H1 (cell line): ENCODE measurements at regions not wholly inside any gene's neighbourhood (a gene's known extent, or its start where the extent isn't known, plus 50 kb on each side); places are given as distances from the start of the nearest gene placed in this dataset.
A peak's percentile ranks its signal among the peaks of the same experiment; 100 is the strongest.

Source experiments
- CTCF ChIA-PET: fragments of 300-600 bp; sonication (Branson Sonifier 250); formaldehyde crosslinking; loops from one replicate; lab custom pipeline; 2021; ENCODE audit not compliant: partially characterized antibody; lab: Charles Lee
- POLR2A ChIA-PET: fragments of 300-600 bp; sonication (Branson Sonifier 250); formaldehyde crosslinking; loops from one replicate; lab custom pipeline; 2021; ENCODE audit warnings: inconsistent platforms; ENCODE audit not compliant: partially characterized antibody; lab: Charles Lee
- DNase-seq, 2 experiments: peaks; one replicate each; pipeline versions ENCODE4 v3.0.0 to v3.0.0-alpha.2; 2010 to 2022; ENCODE audit warnings: low spot score in 2 of 2, low read depth in 1 of 2, mixed read lengths in 1 of 2
- FAIRE-seq: peaks from 2 replicates; lab custom pipeline; 2011; peaks lifted over from hg19 to GRCh38; lab: Jason Lieb, UNC
- H2AFZ ChIP-seq: 2 replicates; pipeline ENCODE4 v1.8.1; 2012; ENCODE audit warnings: low read length, inconsistent platforms
- H2AK5ac ChIP-seq: 2 replicates; pipeline ENCODE4 v1.6.1; 2013; ENCODE audit warnings: low read depth, low read length
- H2BK120ac ChIP-seq: replicated peaks from 2 replicates; pipeline ENCODE3; 2013; ENCODE audit warnings: low read depth, low read length, inconsistent platforms
- H2BK12ac ChIP-seq: 2 replicates; pipeline ENCODE4 v1.6.1; 2013; ENCODE audit warnings: low read depth, low read length
- H2BK15ac ChIP-seq: 2 replicates; pipeline ENCODE4 v1.6.1; 2013; ENCODE audit warnings: low read length
- H2BK20ac ChIP-seq: 2 replicates; pipeline ENCODE4 v1.6.1; 2013; ENCODE audit warnings: low read length
- H2BK5ac ChIP-seq: 2 replicates; pipeline ENCODE4 v1.6.1; 2013; ENCODE audit warnings: low read depth, low read length
- H3K14ac ChIP-seq: 2 replicates; pipeline ENCODE4 v1.6.1; 2013; ENCODE audit warnings: inconsistent platforms; ENCODE audit not compliant: insufficient read length
- H3K18ac ChIP-seq: 2 replicates; pipeline ENCODE4 v1.6.1; 2013; ENCODE audit warnings: low read length; ENCODE audit errors: extremely low read depth
- H3K23ac ChIP-seq: 2 replicates; pipeline ENCODE4 v1.6.1; 2013; ENCODE audit warnings: inconsistent platforms; ENCODE audit not compliant: insufficient read length
- H3K23me2 ChIP-seq: 2 replicates; pipeline ENCODE4 v1.6.1; 2013; ENCODE audit warnings: low read depth, low read length
- H3K27ac ChIP-seq: 2 replicates; pipeline ENCODE4 v1.6.1; 2011; ENCODE audit warnings: low read depth, low read length, inconsistent platforms
- H3K27me3 ChIP-seq, 4 experiments: replicated peaks in 1 of 4; 1 replicate in 1 of 4; 2 replicates in 3 of 4; pipeline versions ENCODE4 v1.6.1 to v1.8.1; 2011 to 2013; ENCODE audit warnings: low read length in 3 of 4, mild to moderate bottlenecking in 3 of 4, inconsistent platforms in 2 of 4, mixed read lengths in 2 of 4, moderate library complexity in 1 of 4; ENCODE audit not compliant: control insufficient read depth in 3 of 4, insufficient read depth in 3 of 4; ENCODE audit errors: extremely low read depth in 1 of 4
- H3K36me3 ChIP-seq, 4 experiments: 2 replicates each; pipeline versions ENCODE4 v1.6.1 to v1.8.1; 2011 to 2013; ENCODE audit warnings: mild to moderate bottlenecking in 4 of 4, low read length in 3 of 4, moderate library complexity in 2 of 4, control low read depth in 1 of 4, inconsistent platforms in 1 of 4; ENCODE audit not compliant: insufficient read depth in 4 of 4, control insufficient read depth in 2 of 4
- H3K4ac ChIP-seq: replicated peaks from 2 replicates; pipeline ENCODE3; 2013; ENCODE audit warnings: low read length, low read depth, mixed read lengths, inconsistent platforms; ENCODE audit not compliant: insufficient read length
- H3K4me1 ChIP-seq, 4 experiments: replicated peaks in 1 of 4; 1 replicate in 1 of 4; 2 replicates in 3 of 4; pipeline versions ENCODE4 v1.6.1 to v1.8.1; 2011 to 2013; ENCODE audit warnings: low read length in 3 of 4, inconsistent platforms in 2 of 4, mixed read lengths in 1 of 4; ENCODE audit not compliant: insufficient read depth in 4 of 4, control insufficient read depth in 3 of 4
- H3K4me2 ChIP-seq, 2 experiments: 2 replicates each; pipeline versions ENCODE4 v1.6.1 to v1.8.1; 2011 to 2013; ENCODE audit warnings: low read depth in 2 of 2, low read length in 2 of 2, control low read depth in 1 of 2, inconsistent platforms in 1 of 2, mild to moderate bottlenecking in 1 of 2; ENCODE audit not compliant: insufficient read depth in 1 of 2
- H3K4me3 ChIP-seq, 4 experiments: fragments of 200-600, 300-600 bp in 1 of 4; sonication (generic), shearing (Covaris generic), sonication (Bioruptor Twin) in 1 of 4; 2 replicates each; pipeline versions ENCODE4 v1.5.1 to v1.8.1; 2011 to 2016; ENCODE audit warnings: low read length in 4 of 4, low read depth in 3 of 4, control low read depth in 2 of 4, inconsistent platforms in 2 of 4, mild to moderate bottlenecking in 2 of 4, mixed read lengths in 1 of 4, moderate library complexity in 1 of 4; ENCODE audit not compliant: insufficient read depth in 2 of 4; ENCODE audit errors: extremely low read depth in 1 of 4
- H3K56ac ChIP-seq: replicated peaks from 2 replicates; pipeline ENCODE3; 2013; ENCODE audit warnings: low read depth, mild to moderate bottlenecking, mixed read lengths, low read length, inconsistent platforms; ENCODE audit not compliant: insufficient read length
- H3K79me1 ChIP-seq: 2 replicates; pipeline ENCODE4 v1.6.1; 2013; ENCODE audit warnings: low read depth, low read length, control low read depth
- H3K79me2 ChIP-seq, 2 experiments: 2 replicates each; pipeline versions ENCODE4 v1.6.1 to v1.8.1; 2012 to 2013; ENCODE audit warnings: low read length in 2 of 2, mild to moderate bottlenecking in 2 of 2, inconsistent platforms in 1 of 2; ENCODE audit not compliant: insufficient read depth in 2 of 2, control insufficient read depth in 1 of 2
- H3K9ac ChIP-seq, 4 experiments: replicated peaks in 1 of 4; 1 replicate in 1 of 4; 2 replicates in 3 of 4; pipeline versions ENCODE4 v1.6.1 to v1.8.1; 2011 to 2013; ENCODE audit warnings: low read depth in 3 of 4, low read length in 3 of 4, control low read depth in 2 of 4, mild to moderate bottlenecking in 2 of 4, moderate library complexity in 2 of 4, inconsistent platforms in 1 of 4; ENCODE audit errors: extremely low read depth in 1 of 4
- H3K9me3 ChIP-seq, 2 experiments: 2 replicates each; pipeline versions ENCODE4 v1.6.1 to v1.8.1; 2012 to 2013; ENCODE audit warnings: mild to moderate bottlenecking in 2 of 2, moderate library complexity in 2 of 2, control low read depth in 1 of 2, inconsistent platforms in 1 of 2, low read depth in 1 of 2, low read length in 1 of 2, mixed read lengths in 1 of 2; ENCODE audit not compliant: insufficient read depth in 2 of 2
- H4K20me1 ChIP-seq, 2 experiments: replicated peaks in 1 of 2; 2 replicates each; pipeline versions ENCODE3 to v1.8.1; 2011 to 2013; ENCODE audit warnings: inconsistent platforms in 2 of 2, low read length in 2 of 2, mild to moderate bottlenecking in 1 of 2; ENCODE audit not compliant: insufficient read depth in 2 of 2, control insufficient read depth in 1 of 2
- H4K5ac ChIP-seq: 2 replicates; pipeline ENCODE4 v1.6.1; 2013; ENCODE audit warnings: low read length, low read depth, mixed read lengths, inconsistent platforms; ENCODE audit not compliant: insufficient read length
- H4K8ac ChIP-seq: 2 replicates; pipeline ENCODE4 v1.8.0; 2013; ENCODE audit warnings: mild to moderate bottlenecking, moderate library complexity, low read length, inconsistent platforms; ENCODE audit not compliant: insufficient read depth; ENCODE audit errors: extremely low read depth
- H4K91ac ChIP-seq: replicated peaks from 2 replicates; pipeline ENCODE3; 2013; ENCODE audit warnings: low read length, mixed read lengths, inconsistent platforms; ENCODE audit not compliant: insufficient read length
- EZH2 ChIP-seq: fragments of 200-600 bp; sonication (generic); IDR thresholded peaks from 2 replicates; pipeline ENCODE4 v1.7.1; 2012; ENCODE audit warnings: low read depth, mild to moderate bottlenecking, moderate library complexity, low read length, inconsistent platforms; ENCODE audit not compliant: severe bottlenecking
- PHF8 ChIP-seq: fragments of 200-600 bp; sonication (generic); conservative IDR thresholded peaks from 2 replicates; pipeline ENCODE4 v1.7.1; 2012; ENCODE audit warnings: low read depth, mild to moderate bottlenecking, inconsistent platforms, low read length, moderate library complexity
- SAP30 ChIP-seq: fragments of 300-600 bp; sonication (generic); IDR thresholded peaks from 2 replicates; pipeline ENCODE4 v1.7.1; 2012; ENCODE audit warnings: low read length, moderate library complexity, mild to moderate bottlenecking, inconsistent platforms; ENCODE audit not compliant: insufficient read depth, insufficient replicate concordance
- SP1 ChIP-seq: IDR thresholded peaks from 2 replicates; pipeline ENCODE4 v1.6.1; 2011; ENCODE audit warnings: low read depth, low read length
- SUZ12 ChIP-seq: fragments of 200-600 bp; sonication (generic); IDR thresholded peaks from 2 replicates; pipeline ENCODE4 v1.6.1; 2012; ENCODE audit warnings: mild to moderate bottlenecking, inconsistent platforms, low read length, moderate library complexity, mixed read lengths
- TAF7 ChIP-seq: optimal IDR thresholded peaks from 2 replicates; pipeline ENCODE3; 2011; ENCODE audit warnings: low read depth, mild to moderate bottlenecking, inconsistent platforms, low read length, moderate library complexity, borderline replicate concordance
- TEAD4 ChIP-seq: IDR thresholded peaks from 2 replicates; pipeline ENCODE4 v1.6.1; 2012; ENCODE audit warnings: low read depth, low read length, inconsistent platforms, mixed read lengths
- WGBS, 2 experiments: shearing (Covaris generic) in 1 of 2; methylation state at CpG; one replicate each; pipeline versions ENCODE4 v1.1.6 to v1.1.7; 2013 to 2015; ENCODE audit warnings: low lambda C conversion rate in 2 of 2, mixed read lengths in 2 of 2, inconsistent platforms in 1 of 2, low coverage in 1 of 2, missing lambda C conversion rate in 1 of 2; ENCODE audit not compliant: insufficient replicate concordance in 2 of 2, insufficient coverage in 1 of 2, insufficient read length in 1 of 2; ENCODE audit errors: extremely low coverage in 1 of 2, missing lambda C conversion rate in 1 of 2; 5-methylcytosine and 5-hydroxymethylcytosine counted together

GRCh38 chr10:84727398-84727797 is 399.0 kb downstream of the CCSER2 start:
- H3K23ac ChIP-seq = no peak overlapping the region
- peak in 1 of 2 experiments; percentile 5 for DNase-seq
- H3K79me1 ChIP-seq = no peaks in the 10 kb centered on the region
- H2BK15ac ChIP-seq = no peak overlapping the region
- H2AFZ ChIP-seq = no peak overlapping the region
- H2BK20ac ChIP-seq = no peak overlapping the region
- no peak overlapping the region for H3K9ac ChIP-seq
- peaks cover 0 to 2% (median 0%) of the 10 kb centered on the region in 4 experiments; a peak in 1 of 7 replicates for H3K4me1 ChIP-seq
- no peak overlapping the region for H3K18ac ChIP-seq
- no peak overlapping the region for H3K4ac ChIP-seq
- no peak overlapping the region for H3K4me2 ChIP-seq
- no peaks in the 10 kb centered on the region for H3K23me2 ChIP-seq
- CTCF ChIA-PET = interaction anchor here (0.6 to 2.3 kb wide), 9 partner anchors 10 to 1314 kb away, joined by 3 to 10 read pairs (median 4); no protein-coding TSS in a partner anchor
- 72% methylated on average over 5 of the region's 5 CpGs; no CpG with 5 or more reads in 1 of the 2 experiments for WGBS, 2 experiments
- no peak overlapping the region for H3K27ac ChIP-seq
- H3K14ac ChIP-seq = no peak overlapping the region
- H3K4me3 ChIP-seq = no peak overlapping the region
- FAIRE-seq = no peak
- TF ChIP-seq SAP30 (no peak), SUZ12 (no peak), PHF8 (no peak), SP1 (no peak), TEAD4 (no peak), TAF7 (no peak), EZH2 (no peak)
- TF ChIP-seq, all 59 proteins: peak for 0
- Histone ChIP-seq H3K27me3 (no peaks in the 10 kb centered on the region), H4K20me1 (no peaks in the 10 kb centered on the region), H4K91ac (no peak overlapping the region), H3K9me3 (no peaks in the 10 kb centered on the region), H2BK120ac (no peak overlapping the region), H2AK5ac (no peak overlapping the region), H3K79me2 (no peaks in the 10 kb centered on the region), H2BK5ac (no peak overlapping the region), H4K8ac (no peak overlapping the region), H2BK12ac (no peak overlapping the region), H4K5ac (no peak overlapping the region), H3K56ac (no peak overlapping the region), H3K36me3 (no peaks in the 10 kb centered on the region)
- POLR2A ChIA-PET = no interaction called here
